ENCODE measurements at regions not wholly inside any gene's neighbourhood (a gene's known extent, or its start where the extent isn't known, plus 50 kb on each side); places are given as distances from the start of the nearest gene placed in this dataset.

GRCh38 chr18:64399566-64399965, 250.7 kb upstream of the LINC00305 start:
- no peak for DNase-seq (ENCODE audit: low spot score in 2 of 2)
- H3K27me3 ChIP-seq: no peaks in the 10 kb centered on the region
- no peak for TF ChIP-seq CTCF (IDR thresholded peaks at IDR 0.05)
- H3K36me3 ChIP-seq: no peaks in the 10 kb centered on the region
- no peak overlapping the region for H3K27ac ChIP-seq
- H3K4me1 ChIP-seq: no peaks in the 10 kb centered on the region
- H3K9me3 ChIP-seq: no peaks in the 10 kb centered on the region
- H3K4me3 ChIP-seq: no peak overlapping the region
- intact Hi-C loops (cut with DNase I): no loop called here

- Histone ChIP-seq H3K27me3 (no peaks in the 10 kb centered on the region), H3K36me3 (no peaks in the 10 kb centered on the region), H3K4me1 (no peaks in the 10 kb centered on the region), H3K9me3 (no peaks in the 10 kb centered on the region), H3K4me3 (no peak overlapping the region), H3K27ac (no peak overlapping the region)
- no peak for DNase-seq (ENCODE audit: low spot score in 2 of 2)
- intact Hi-C loops (cut with DNase I): no loop called here
- no peak for TF ChIP-seq CTCF (IDR thresholded peaks at IDR 0.05)
Measured at GRCh38 chr18:64398320-64398719, 249.4 kb upstream of the LINC00305 start.

GRCh38 chr18:64392202-64392601, 243.3 kb upstream of the LINC00305 start:
- Histone ChIP-seq H3K36me3 (no peaks in the 10 kb centered on the region), H3K9me3 (no peaks in the 10 kb centered on the region), H3K4me3 (no peak overlapping the region), H3K27me3 (no peaks in the 10 kb centered on the region), H3K4me1 (no peaks in the 10 kb centered on the region), H3K27ac (no peak overlapping the region)
- no peak for TF ChIP-seq CTCF (IDR thresholded peaks at IDR 0.05)
- DNase-seq (ENCODE audit: low spot score in 2 of 2): no peak
- intact Hi-C loops (cut with DNase I): no loop called here

GRCh38 chr18:64384101-64384500, 235.2 kb upstream of the LINC00305 start:
- Histone ChIP-seq H3K27me3 (no peaks in the 10 kb centered on the region), H3K9me3 (no peaks in the 10 kb centered on the region), H3K4me1 (no peaks in the 10 kb centered on the region), H3K36me3 (no peaks in the 10 kb centered on the region), H3K27ac (no peak overlapping the region), H3K4me3 (no peak overlapping the region)
- DNase-seq (ENCODE audit: low spot score in 2 of 2): no peak
- TF ChIP-seq CTCF (IDR thresholded peaks at IDR 0.05): no peak
- intact Hi-C loops (cut with DNase I): no loop called here

- no peaks in the 10 kb centered on the region for H3K4me1 ChIP-seq
- no peak for DNase-seq (ENCODE audit: low spot score in 2 of 2)
- no peak for TF ChIP-seq CTCF (IDR thresholded peaks at IDR 0.05)
- H3K4me3 ChIP-seq: no peak overlapping the region
- no peaks in the 10 kb centered on the region for H3K9me3 ChIP-seq
- H3K27ac ChIP-seq: no peak overlapping the region
- intact Hi-C loops (cut with DNase I): no loop called here
- H3K27me3 ChIP-seq: no peaks in the 10 kb centered on the region
- no peaks in the 10 kb centered on the region for H3K36me3 ChIP-seq
Measured at GRCh38 chr18:64380117-64380516, 231.2 kb upstream of the LINC00305 start.

GRCh38 chr18:64379662-64380061, 230.8 kb upstream of the LINC00305 start:
- no peak overlapping the region for H3K27ac ChIP-seq
- no peaks in the 10 kb centered on the region for H3K4me1 ChIP-seq
- no peaks in the 10 kb centered on the region for H3K36me3 ChIP-seq
- intact Hi-C loops (cut with DNase I): no loop called here
- no peaks in the 10 kb centered on the region for H3K9me3 ChIP-seq
- no peaks in the 10 kb centered on the region for H3K27me3 ChIP-seq
- DNase-seq (ENCODE audit: low spot score in 2 of 2): no peak
- TF ChIP-seq CTCF (IDR thresholded peaks at IDR 0.05): no peak
- no peak overlapping the region for H3K4me3 ChIP-seq
